ENCODE measurements at regions not wholly inside any gene's neighbourhood (a gene's known extent, or its start where the extent isn't known, plus 50 kb on each side); places are given as distances from the start of the nearest gene placed in this dataset.

- TF ChIP-seq HDGF (IDR thresholded peaks at IDR 0.05) (no peak), POU2F2 (IDR thresholded peaks at IDR 0.05; ENCODE audit: borderline replicate concordance, low read depth, low read length) (no peak), KDM1A (IDR thresholded peaks at IDR 0.05; ENCODE audit: borderline replicate concordance) (no peak)
Observed at GRCh38 chr7:18210788-18211187, 183.1 kb upstream of the PRPS1L1 start (continued).

- Histone ChIP-seq H3K9ac (ENCODE audit: control insufficient read depth, insufficient read depth, low read length) (no peak overlapping the region), H3K4me1 (ENCODE audit: control insufficient read depth, insufficient read depth, low read length) (no peaks in the 10 kb centered on the region), H3K79me2 (ENCODE audit: control insufficient read depth, insufficient read depth, low read length) (no peaks in the 10 kb centered on the region), H3K36me3 (ENCODE audit: control insufficient read depth in 2 of 2, insufficient read depth in 2 of 2, low read length in 1 of 2) (no peaks in the 10 kb centered on the region), H3K27ac (ENCODE audit: control insufficient read depth, insufficient read depth) (no peak overlapping the region), H3K27me3 (replicated peaks in 1 of 2; ENCODE audit: control insufficient read depth in 2 of 2, insufficient read depth in 2 of 2, low read length in 1 of 2) (no peaks in the 10 kb centered on the region; a peak in 1 of 4 replicates), H4K20me1 (ENCODE audit: control insufficient read depth, insufficient read depth) (no peaks in the 10 kb centered on the region), H3K4me2 (ENCODE audit: control insufficient read depth, insufficient read depth) (no peak overlapping the region), H3K4me3 (no peak overlapping the region), H3K9me3 (replicated peaks; ENCODE audit: control insufficient read depth, insufficient read depth, low read length) (no peaks in the 10 kb centered on the region), H2AFZ (ENCODE audit: control insufficient read depth, low read depth, low read length) (no peak overlapping the region)
- 44% methylated on average over 3 of the region's 3 CpGs for WGBS (ENCODE audit: insufficient coverage, insufficient replicate concordance, low lambda C conversion rate, missing lambda C conversion rate)
- no peak for ATAC-seq
- intact Hi-C loops (cut with micrococcal nuclease; ENCODE audit: unreplicated experiment), result no loop called here
- CTCF ChIA-PET, result interaction anchor here (1.4 to 1.9 kb wide), 4 partner anchors 78 to 140 kb away, joined by 3 to 6 read pairs (median 4); no protein-coding TSS in a partner anchor
- RAD21 ChIA-PET (ENCODE audit: unreplicated experiment), result no interaction called here
- POLR2A ChIA-PET, result interaction anchor here (0.7 kb wide), 1 partner anchor 145 kb away, joined by 3 read pairs; no protein-coding TSS in a partner anchor
- SMC1A ChIA-PET (ENCODE audit: uncharacterized antibody, unreplicated experiment), result interaction anchor here (0.9 to 1.3 kb wide), 2 partner anchors 64 to 108 kb away, joined by 3 read pairs; no protein-coding TSS in a partner anchor
- in situ Hi-C loops (cut with MboI), result no loop called here
- no peak for DNase-seq (ENCODE audit: low read depth, low spot score)
- TF ChIP-seq PRDM15 (CRISPR knock-in tag; IDR thresholded peaks at IDR 0.05) (no peak), CBFB (IDR thresholded peaks at IDR 0.05; ENCODE audit: low read depth) (no peak), IKZF2 (IDR thresholded peaks at IDR 0.05) (no peak), ATF3 (IDR thresholded peaks at IDR 0.05; ENCODE audit: borderline replicate concordance, extremely low read depth, low read depth, low read length) (no peak), USF2 (IDR thresholded peaks at IDR 0.05; ENCODE audit: borderline replicate concordance, low read depth, low read length) (no peak), CTCF (IDR thresholded peaks at IDR 0.05 in 2 of 3, conservative IDR thresholded peaks at IDR 0.05 in 1 of 3; ENCODE audit: control insufficient read depth in 2 of 3, extremely low read depth in 1 of 3, insufficient read depth in 1 of 3, low read depth in 3 of 3, low read length in 3 of 3) (no peak)
- no peak for FAIRE-seq
- BruUV-seq (replicated peaks), result no TSS peak
Observed at GRCh38 chr7:18212308-18212707, 184.7 kb upstream of the PRPS1L1 start.
